ENCODE measurements at regions not wholly inside any gene's neighbourhood (a gene's known extent, or its start where the extent isn't known, plus 50 kb on each side); places are given as distances from the start of the nearest gene placed in this dataset.

GRCh38 chr1:232239522-232239921 lies 390.4 kb downstream of the SIPA1L2 start:
- Histone ChIP-seq H3K79me2 (ENCODE audit: control insufficient read depth, insufficient read depth, low read length) (no peaks in the 10 kb centered on the region), H3K4me3 (no peak overlapping the region), H2AFZ (ENCODE audit: low read depth, low read length) (no peak overlapping the region), H4K20me1 (replicated peaks; ENCODE audit: control insufficient read depth, insufficient read depth, low read length) (no peaks in the 10 kb centered on the region), H3K36me3 (ENCODE audit: control insufficient read depth, insufficient read depth, low read length) (no peaks in the 10 kb centered on the region), H3K4me2 (ENCODE audit: insufficient read depth, low read length) (no peak overlapping the region), H3K4me1 (replicated peaks in 1 of 2; ENCODE audit: control insufficient read depth in 2 of 2, insufficient read depth in 2 of 2, low read length in 2 of 2) (no peaks in the 10 kb centered on the region), H3K9me3 (replicated peaks; ENCODE audit: control insufficient read depth, insufficient read depth, low read depth, low read length) (no peaks in the 10 kb centered on the region), H3K27me3 (ENCODE audit: control insufficient read depth in 2 of 2, insufficient read depth in 2 of 2, low read length in 2 of 2) (no peaks in the 10 kb centered on the region), H3K9me1 (ENCODE audit: control insufficient read depth, insufficient read depth, low read length) (no peaks in the 10 kb centered on the region), H3K27ac (ENCODE audit: extremely low read depth, low read depth, low read length) (no peak overlapping the region), H3K9ac (ENCODE audit: insufficient read depth in 1 of 2, low read depth in 2 of 2, low read length in 2 of 2) (no peak overlapping the region)
- WGBS (ENCODE audit: insufficient coverage, low coverage, missing lambda C conversion rate) = 0% methylated on average over 3 of the region's 3 CpGs
- intact Hi-C loops (cut with micrococcal nuclease) (no loop called here), in situ Hi-C loops (cut with MboI) (no loop called here)
- no peak for DNase-seq (ENCODE audit: extremely low read depth in 1 of 4, low spot score in 3 of 4)
- TF ChIP-seq BCLAF1 (IDR thresholded peaks at IDR 0.05; ENCODE audit: borderline replicate concordance in 1 of 2, control insufficient read depth in 1 of 2, low read depth in 2 of 2, low read length in 1 of 2) (no peak), RAD51 (IDR thresholded peaks at IDR 0.05; ENCODE audit: borderline replicate concordance, low read depth) (no peak), ZNF3 (CRISPR knock-in tag; IDR thresholded peaks at IDR 0.05) (no peak), ZFP36 (IDR thresholded peaks at IDR 0.05; ENCODE audit: low read depth, low read length, partially characterized antibody) (no peak), ZNF263 (CRISPR knock-in tag; IDR thresholded peaks at IDR 0.05; ENCODE audit: borderline replicate concordance) (no peak), SRF (CRISPR knock-in tag; IDR thresholded peaks at IDR 0.05) (no peak), NUFIP1 (IDR thresholded peaks at IDR 0.05; ENCODE audit: partially characterized antibody) (no peak), CBFA2T3 (IDR thresholded peaks at IDR 0.05) (no peak), ZNF589 (CRISPR knock-in tag; IDR thresholded peaks at IDR 0.05; ENCODE audit: low read depth) (no peak), TFAM (CRISPR knock-in tag; conservative IDR thresholded peaks at IDR 0.05) (no peak), KDM1A (IDR thresholded peaks at IDR 0.05) (no peak), SNIP1 (IDR thresholded peaks at IDR 0.05; ENCODE audit: low read depth) (no peak), ZBTB12 (CRISPR knock-in tag; IDR thresholded peaks at IDR 0.05) (no peak), ZNF12 (CRISPR knock-in tag; IDR thresholded peaks at IDR 0.05) (no peak)
- no peak for ATAC-seq
- no peak for FAIRE-seq
- no TSS peak for BruUV-seq (replicated peaks)
- ChIA-PET POLR2A (no interaction called here), CTCF (ENCODE audit: low intra/inter-chr PET ratio) (interaction anchor here (0.6 kb wide), 1 partner anchor 1867 kb away, joined by 5 read pairs; no protein-coding TSS in a partner anchor)

Data from K562 (cell line).